ENCODE measurements at regions not wholly inside any gene's neighbourhood (a gene's known extent, or its start where the extent isn't known, plus 50 kb on each side); places are given as distances from the start of the nearest gene placed in this dataset.

GRCh38 chr7:153835712-153836265 is 216.4 kb upstream of the DPP6 start:
- TF ChIP-seq, protein P1, sequence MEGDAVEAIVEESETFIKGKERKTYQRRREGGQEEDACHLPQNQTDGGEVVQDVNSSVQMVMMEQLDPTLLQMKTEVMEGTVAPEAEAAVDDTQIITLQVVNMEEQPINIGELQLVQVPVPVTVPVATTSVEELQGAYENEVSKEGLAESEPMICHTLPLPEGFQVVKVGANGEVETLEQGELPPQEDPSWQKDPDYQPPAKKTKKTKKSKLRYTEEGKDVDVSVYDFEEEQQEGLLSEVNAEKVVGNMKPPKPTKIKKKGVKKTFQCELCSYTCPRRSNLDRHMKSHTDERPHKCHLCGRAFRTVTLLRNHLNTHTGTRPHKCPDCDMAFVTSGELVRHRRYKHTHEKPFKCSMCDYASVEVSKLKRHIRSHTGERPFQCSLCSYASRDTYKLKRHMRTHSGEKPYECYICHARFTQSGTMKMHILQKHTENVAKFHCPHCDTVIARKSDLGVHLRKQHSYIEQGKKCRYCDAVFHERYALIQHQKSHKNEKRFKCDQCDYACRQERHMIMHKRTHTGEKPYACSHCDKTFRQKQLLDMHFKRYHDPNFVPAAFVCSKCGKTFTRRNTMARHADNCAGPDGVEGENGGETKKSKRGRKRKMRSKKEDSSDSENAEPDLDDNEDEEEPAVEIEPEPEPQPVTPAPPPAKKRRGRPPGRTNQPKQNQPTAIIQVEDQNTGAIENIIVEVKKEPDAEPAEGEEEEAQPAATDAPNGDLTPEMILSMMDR (IDR thresholded peaks at IDR 0.05; ENCODE audit: extremely low read depth, low read depth, low read length) = no peak

DNA sequence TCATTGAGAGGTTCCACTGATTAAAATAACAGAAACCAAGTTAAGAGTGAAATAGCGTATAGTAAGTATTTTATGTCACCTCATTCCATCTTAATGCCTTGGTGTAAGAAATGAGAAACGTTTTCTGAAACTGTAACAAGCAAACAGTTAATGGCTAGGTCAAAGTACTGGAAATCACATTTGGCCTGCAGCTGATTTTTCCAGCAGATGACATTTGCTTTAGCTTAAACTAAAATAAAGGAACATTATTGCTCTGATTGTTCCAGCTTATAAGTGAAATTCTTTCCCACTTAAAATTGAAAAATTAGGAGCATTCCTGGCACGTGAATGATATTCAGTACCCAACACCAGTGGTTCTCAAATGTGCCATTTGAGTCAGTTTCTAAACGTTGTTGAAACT is 213.6 kb upstream of the DPP6 start:
- Histone ChIP-seq H3K9me3 (ENCODE audit: low read depth, low read length) (no peaks in the 10 kb centered on the region), H3K4me1 (ENCODE audit: insufficient read depth, low read length) (no peaks in the 10 kb centered on the region), H3K4me2 (ENCODE audit: insufficient read depth, low read length) (no peak overlapping the region), H3K27me3 (ENCODE audit: insufficient read depth, low read length) (no peaks in the 10 kb centered on the region), H3K36me3 (ENCODE audit: insufficient read depth, low read length) (no peaks in the 10 kb centered on the region), H4K20me1 (ENCODE audit: insufficient read depth, low read length) (no peaks in the 10 kb centered on the region), H3K79me2 (ENCODE audit: insufficient read depth, low read length) (no peaks in the 10 kb centered on the region), H3K4me3 (ENCODE audit: insufficient read depth, low read length) (no peak overlapping the region), H3K27ac (ENCODE audit: low read depth, low read length) (no peak overlapping the region), H2AFZ (ENCODE audit: low read length) (no peak overlapping the region)
- no peak for DNase-seq (ENCODE audit: insufficient read length, low spot score, missing footprints)
- TF ChIP-seq, protein P1 (IDR thresholded peaks at IDR 0.05; ENCODE audit: extremely low read depth, low read depth, low read length) = no peak

More at GRCh38 chr7:153835712-153836265, 216.4 kb upstream of the DPP6 start:
- no peaks in the 10 kb centered on the region for H4K20me1 ChIP-seq (ENCODE audit: insufficient read depth, low read length)
- no peak overlapping the region for H3K27ac ChIP-seq (ENCODE audit: low read depth, low read length)
- H3K9me3 ChIP-seq (ENCODE audit: low read depth, low read length) = peaks cover 4% of the 10 kb centered on the region
- no peaks in the 10 kb centered on the region for H3K27me3 ChIP-seq (ENCODE audit: insufficient read depth, low read length)
- no peak overlapping the region for H3K4me2 ChIP-seq (ENCODE audit: insufficient read depth, low read length)
- no peaks in the 10 kb centered on the region for H3K4me1 ChIP-seq (ENCODE audit: insufficient read depth, low read length)
- H2AFZ ChIP-seq (ENCODE audit: low read length) = no peak overlapping the region
- H3K79me2 ChIP-seq (ENCODE audit: insufficient read depth, low read length) = no peaks in the 10 kb centered on the region
- DNase-seq (ENCODE audit: insufficient read length, low spot score, missing footprints) = no peak
- H3K4me3 ChIP-seq (ENCODE audit: insufficient read depth, low read length) = no peak overlapping the region
- no peaks in the 10 kb centered on the region for H3K36me3 ChIP-seq (ENCODE audit: insufficient read depth, low read length)

DNA sequence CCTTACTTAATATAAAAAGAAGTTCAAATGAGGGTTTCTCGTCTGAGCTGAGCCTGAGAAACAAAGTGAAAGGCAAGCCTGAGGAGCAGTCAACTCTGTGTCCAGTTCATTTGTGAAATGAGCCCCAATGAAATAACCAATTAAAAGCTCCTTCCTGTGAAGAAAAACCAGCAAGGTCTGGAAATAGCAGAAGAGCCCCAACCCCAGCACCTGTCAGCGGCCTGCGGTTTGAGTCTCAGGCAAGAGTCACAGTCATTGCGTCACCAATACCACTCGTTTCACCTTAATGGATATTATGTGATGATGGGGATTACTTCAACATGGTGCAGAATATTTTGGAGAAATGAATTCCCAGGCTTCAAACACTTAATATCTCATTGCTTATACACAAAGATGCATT is 211.3 kb upstream of the DPP6 start:
- no peaks in the 10 kb centered on the region for H3K36me3 ChIP-seq (ENCODE audit: insufficient read depth, low read length)
- H3K27me3 ChIP-seq (ENCODE audit: insufficient read depth, low read length) = no peaks in the 10 kb centered on the region
- DNase-seq (ENCODE audit: insufficient read length, low spot score, missing footprints) = no peak
- no peaks in the 10 kb centered on the region for H3K79me2 ChIP-seq (ENCODE audit: insufficient read depth, low read length)
- TF ChIP-seq, protein P1 (IDR thresholded peaks at IDR 0.05; ENCODE audit: extremely low read depth, low read depth, low read length) = no peak
- no peak overlapping the region for H3K27ac ChIP-seq (ENCODE audit: low read depth, low read length)
- H3K4me2 ChIP-seq (ENCODE audit: insufficient read depth, low read length) = no peak overlapping the region
- H4K20me1 ChIP-seq (ENCODE audit: insufficient read depth, low read length) = no peaks in the 10 kb centered on the region
- H3K4me3 ChIP-seq (ENCODE audit: insufficient read depth, low read length) = no peak overlapping the region
- no peaks in the 10 kb centered on the region for H3K9me3 ChIP-seq (ENCODE audit: low read depth, low read length)
- no peaks in the 10 kb centered on the region for H3K4me1 ChIP-seq (ENCODE audit: insufficient read depth, low read length)
- H2AFZ ChIP-seq (ENCODE audit: low read length) = no peak overlapping the region

- no peak overlapping the region for H3K4me3 ChIP-seq (ENCODE audit: insufficient read depth, low read length)
- no peaks in the 10 kb centered on the region for H3K27me3 ChIP-seq (ENCODE audit: insufficient read depth, low read length)
- DNase-seq (ENCODE audit: insufficient read length, low spot score, missing footprints) = no peak
- no peaks in the 10 kb centered on the region for H3K4me1 ChIP-seq (ENCODE audit: insufficient read depth, low read length)
- no peak overlapping the region for H2AFZ ChIP-seq (ENCODE audit: low read length)
- no peaks in the 10 kb centered on the region for H4K20me1 ChIP-seq (ENCODE audit: insufficient read depth, low read length)
- no peak overlapping the region for H3K27ac ChIP-seq (ENCODE audit: low read depth, low read length)
- TF ChIP-seq, protein P1 (IDR thresholded peaks at IDR 0.05; ENCODE audit: extremely low read depth, low read depth, low read length) = no peak
- no peaks in the 10 kb centered on the region for H3K79me2 ChIP-seq (ENCODE audit: insufficient read depth, low read length)
- H3K4me2 ChIP-seq (ENCODE audit: insufficient read depth, low read length) = no peak overlapping the region
- no peaks in the 10 kb centered on the region for H3K9me3 ChIP-seq (ENCODE audit: low read depth, low read length)
- no peaks in the 10 kb centered on the region for H3K36me3 ChIP-seq (ENCODE audit: insufficient read depth, low read length)
These were observed 204.4 kb upstream of the DPP6 start for GRCh38 chr7:153847828-153848227.

Data from osteoblast (primary cell).